Left lung (tissue), 4 donors: ENCODE measurements at regions not wholly inside any gene's neighbourhood (a gene's known extent, or its start where the extent isn't known, plus 50 kb on each side); places are given as distances from the start of the nearest gene placed in this dataset.
"Not testable (repeated sequence)": the region's sequence is repeated elsewhere in the genome, so short reads cannot be mapped to it uniquely, and the experiment has no call there.

ENCODE experiments used
- ATAC-seq: fragments of 200-7000 bp; cut with Tn5 transposase; one replicate; pipeline ENCODE4 v1.9.1; 2020; ENCODE audit warnings: moderate library complexity
- DNase-seq, 4 donors: peaks; one replicate each; pipeline ENCODE4 v3.0.0-alpha.2; 2013 to 2020
- H3K27ac ChIP-seq, 2 donors: fragments of 200-600 bp; sonication (generic) in 1 of 2; one replicate each; pipeline versions ENCODE4 v1.5.0 to v1.8.0; 2020 to 2021
- H3K27me3 ChIP-seq, 2 donors: fragments of 200-600 bp; sonication (generic) in 1 of 2; one replicate each; pipeline versions ENCODE4 v1.5.0 to v1.8.0; 2020 to 2021
- H3K36me3 ChIP-seq, 2 donors: fragments of 200-600 bp; sonication (generic) in 1 of 2; one replicate each; pipeline versions ENCODE4 v1.5.0 to v1.8.0; 2020 to 2021
- H3K4me1 ChIP-seq, 2 donors: fragments of 200-600 bp; one replicate each; pipeline ENCODE4 v1.8.0; 2021
- H3K4me3 ChIP-seq, 2 donors: fragments of 200-600 bp; sonication (generic) in 1 of 2; one replicate each; pipeline versions ENCODE4 v1.5.0 to v1.8.0; 2020 to 2021; ENCODE audit warnings: mild to moderate bottlenecking in 1 of 2
- H3K9me3 ChIP-seq, 2 donors: fragments of 200-600 bp; sonication (generic) in 1 of 2; one replicate each; pipeline versions ENCODE4 v1.5.0 to v1.8.0; 2020 to 2021
- intact Hi-C, 2 donors: fragments of 100-400 bp; cut with DNase I; formaldehyde crosslinking; loops; one replicate each; pipeline versions ENCODE4 v1.11.2 to v1.14.2; 2022
- TF ChIP-seq, protein P1 (sequence below), 2 donors: fragments of 200-600 bp; sonication (generic) in 1 of 2; IDR thresholded peaks; one replicate each; pipeline versions ENCODE4 v1.5.0 to v1.8.0; 2021; ENCODE audit warnings: antibody characterized with exemption in 2 of 2
- donor health status: DM: no; HTN: yes; CAD: no.
- donor health status: DM: no; HTN: no; CAD: no.

- H3K4me3 ChIP-seq, result no peak overlapping the region
- ATAC-seq (no peak), DNase-seq (no peak)
- no peaks in the 10 kb centered on the region for H3K36me3 ChIP-seq
- no peaks in the 10 kb centered on the region for H3K27me3 ChIP-seq
- no peaks in the 10 kb centered on the region for H3K4me1 ChIP-seq
- peaks cover 0 to 62% of the 10 kb centered on the region in 2 donors for H3K9me3 ChIP-seq
- H3K27ac ChIP-seq, result no peak overlapping the region
- intact Hi-C loops, result no loop called here
- TF ChIP-seq, protein P1, sequence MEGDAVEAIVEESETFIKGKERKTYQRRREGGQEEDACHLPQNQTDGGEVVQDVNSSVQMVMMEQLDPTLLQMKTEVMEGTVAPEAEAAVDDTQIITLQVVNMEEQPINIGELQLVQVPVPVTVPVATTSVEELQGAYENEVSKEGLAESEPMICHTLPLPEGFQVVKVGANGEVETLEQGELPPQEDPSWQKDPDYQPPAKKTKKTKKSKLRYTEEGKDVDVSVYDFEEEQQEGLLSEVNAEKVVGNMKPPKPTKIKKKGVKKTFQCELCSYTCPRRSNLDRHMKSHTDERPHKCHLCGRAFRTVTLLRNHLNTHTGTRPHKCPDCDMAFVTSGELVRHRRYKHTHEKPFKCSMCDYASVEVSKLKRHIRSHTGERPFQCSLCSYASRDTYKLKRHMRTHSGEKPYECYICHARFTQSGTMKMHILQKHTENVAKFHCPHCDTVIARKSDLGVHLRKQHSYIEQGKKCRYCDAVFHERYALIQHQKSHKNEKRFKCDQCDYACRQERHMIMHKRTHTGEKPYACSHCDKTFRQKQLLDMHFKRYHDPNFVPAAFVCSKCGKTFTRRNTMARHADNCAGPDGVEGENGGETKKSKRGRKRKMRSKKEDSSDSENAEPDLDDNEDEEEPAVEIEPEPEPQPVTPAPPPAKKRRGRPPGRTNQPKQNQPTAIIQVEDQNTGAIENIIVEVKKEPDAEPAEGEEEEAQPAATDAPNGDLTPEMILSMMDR (IDR thresholded peaks at IDR 0.05), result no peak
Measured at GRCh38 chr19:23542562-23542961, 144.4 kb downstream of the ZNF675 start.

- intact Hi-C loops, result no loop called here
- Histone ChIP-seq H3K36me3 (no peaks in the 10 kb centered on the region), H3K9me3 (peaks cover 0 to 64% of the 10 kb centered on the region in 2 donors), H3K4me1 (no peaks in the 10 kb centered on the region), H3K4me3 (no peak overlapping the region), H3K27me3 (no peaks in the 10 kb centered on the region), H3K27ac (no peak overlapping the region)
- TF ChIP-seq, protein P1 (IDR thresholded peaks at IDR 0.05), result no peak
- ATAC-seq (no peak), DNase-seq (no peak)
Measured at GRCh38 chr19:23541991-23542390, 145.0 kb downstream of the ZNF675 start.

GRCh38 chr19:23540180-23540579, 144.9 kb upstream of the ZNF91 start:
- H3K27me3 ChIP-seq, H3K4me1 ChIP-seq, H3K36me3 ChIP-seq, H3K4me3 ChIP-seq, ATAC-seq, DNase-seq, H3K27ac ChIP-seq, intact Hi-C loops: not testable (repeated sequence)
- H3K9me3 ChIP-seq, result peaks cover 0 to 64% of the 10 kb centered on the region in 2 donors

GRCh38 chr19:23539499-23539898, 144.2 kb upstream of the ZNF91 start:
- DNase-seq (no peak), ATAC-seq (no peak)
- Histone ChIP-seq H3K36me3 (no peaks in the 10 kb centered on the region), H3K27ac (no peak overlapping the region), H3K4me1 (no peaks in the 10 kb centered on the region), H3K27me3 (no peaks in the 10 kb centered on the region), H3K9me3 (peaks cover 0 to 64% of the 10 kb centered on the region in 2 donors), H3K4me3 (no peak overlapping the region)
- intact Hi-C loops, result no loop called here
- TF ChIP-seq, protein P1 (IDR thresholded peaks at IDR 0.05), result no peak

- H3K27me3 ChIP-seq, intact Hi-C loops, H3K4me3 ChIP-seq, H3K4me1 ChIP-seq, DNase-seq, H3K36me3 ChIP-seq, ATAC-seq, H3K27ac ChIP-seq: not testable (repeated sequence)
- peaks cover 0 to 56% of the 10 kb centered on the region in 2 donors for H3K9me3 ChIP-seq
Measured at GRCh38 chr19:23537136-23537535, 141.9 kb upstream of the ZNF91 start.

GRCh38 chr19:23536341-23536740, 141.1 kb upstream of the ZNF91 start:
- DNase-seq, intact Hi-C loops: not testable (repeated sequence)

GRCh38 chr19:23535901-23536300, 140.6 kb upstream of the ZNF91 start:
- ATAC-seq, H3K4me1 ChIP-seq, H3K27ac ChIP-seq, H3K27me3 ChIP-seq, H3K4me3 ChIP-seq, intact Hi-C loops, H3K36me3 ChIP-seq, DNase-seq: not testable (repeated sequence)
- H3K9me3 ChIP-seq, result peaks cover 0 to 61% of the 10 kb centered on the region in 2 donors

More at GRCh38 chr19:23536341-23536740, 141.1 kb upstream of the ZNF91 start:
- H3K4me1 ChIP-seq, H3K36me3 ChIP-seq, H3K27ac ChIP-seq, ATAC-seq, H3K27me3 ChIP-seq, H3K4me3 ChIP-seq: not testable (repeated sequence)
- H3K9me3 ChIP-seq, result peaks cover 0 to 57% of the 10 kb centered on the region in 2 donors

GRCh38 chr19:23533441-23533840, 138.2 kb upstream of the ZNF91 start:
- intact Hi-C loops, H3K4me1 ChIP-seq, ATAC-seq, H3K27ac ChIP-seq, H3K4me3 ChIP-seq, H3K27me3 ChIP-seq, H3K36me3 ChIP-seq: not testable (repeated sequence)
- H3K9me3 ChIP-seq, result peaks cover 0 to 71% of the 10 kb centered on the region in 2 donors
- DNase-seq, result peak in 1 of 4 donors; percentile 69
